ENCODE measurements at regions not wholly inside any gene's neighbourhood (a gene's known extent, or its start where the extent isn't known, plus 50 kb on each side); places are given as distances from the start of the nearest gene placed in this dataset.

- no peak for ATAC-seq (ENCODE audit: low read depth)
- no TSS peak for BruUV-seq (replicated peaks)
These were observed 62.1 kb upstream of the OTOS start for GRCh38 chr2:240202586-240202985.

More at GRCh38 chr2:240202586-240202985, 62.1 kb upstream of the OTOS start:
- no peak overlapping the region for H2AK9ac ChIP-seq (replicated peaks; ENCODE audit: low read depth, low read length, poor library complexity)
- dilution Hi-C loops (cut with HindIII; ENCODE audit: low sequenced_read_pairs, unreplicated experiment): no loop called here
- H3K23ac ChIP-seq (ENCODE audit: low read depth, low read length): no peak overlapping the region
- no peak for DNase-seq
- TF ChIP-seq POLR2A (IDR thresholded peaks at IDR 0.05; ENCODE audit: low read depth, low read length): no peak
- TF ChIP-seq USF2 (IDR thresholded peaks at IDR 0.05; ENCODE audit: low read depth, low read length): no peak
- TF ChIP-seq BHLHE40 (IDR thresholded peaks at IDR 0.05; ENCODE audit: low read depth, low read length): no peak
- no peak overlapping the region for H3K9ac ChIP-seq (ENCODE audit: low read depth, low read length)
- H2AFZ ChIP-seq (replicated peaks; ENCODE audit: low read length, poor library complexity): no peak overlapping the region
- peaks cover 2% of the 10 kb centered on the region; the same call in 1 of the 2 replicates for H3K9me3 ChIP-seq (ENCODE audit: control insufficient read depth, insufficient read depth, low read length)
- peaks cover 6% of the 10 kb centered on the region for H3K4me1 ChIP-seq (ENCODE audit: control insufficient read depth, insufficient read depth, low read length)
- H3K36me3 ChIP-seq (ENCODE audit: control insufficient read depth, insufficient read depth, low read length): no peaks in the 10 kb centered on the region
- H4K20me1 ChIP-seq (ENCODE audit: insufficient read depth, low read length): no peaks in the 10 kb centered on the region
- H3K4ac ChIP-seq (ENCODE audit: low read depth, low read length): no peak overlapping the region
- ChIA-PET CTCF (interaction anchor here (0.9 kb wide), 1 partner anchor 25 kb away, joined by 3 read pairs; no protein-coding TSS in a partner anchor), POLR2A (ENCODE audit: unreplicated experiment) (no interaction called here)
- no peak overlapping the region for H3K4me3 ChIP-seq (ENCODE audit: insufficient read depth, low read depth, low read length)
- no peak overlapping the region for H3K14ac ChIP-seq (replicated peaks; ENCODE audit: low read depth, low read length)
- H3K9me1 ChIP-seq (ENCODE audit: insufficient read depth, low read length): no peaks in the 10 kb centered on the region
- intact Hi-C loops (cut with micrococcal nuclease): no loop called here
- no peak overlapping the region for H4K5ac ChIP-seq (ENCODE audit: low read depth, low read length)
- no peak overlapping the region for H3K18ac ChIP-seq (ENCODE audit: low read depth, low read length)
- peaks cover 30% of the 10 kb centered on the region for H3K27me3 ChIP-seq (ENCODE audit: control insufficient read depth, insufficient read depth, low read length)
- no peak overlapping the region for H2BK5ac ChIP-seq (ENCODE audit: low read depth, low read length, poor library complexity, severe bottlenecking)
- H4K8ac ChIP-seq (ENCODE audit: low read depth in 2 of 2, low read length in 2 of 2): no peak overlapping the region
- no peak overlapping the region for H2BK120ac ChIP-seq (ENCODE audit: low read depth, low read length)
- H3K27ac ChIP-seq (ENCODE audit: insufficient read depth, low read length): no peak overlapping the region
- no peak overlapping the region for H3K56ac ChIP-seq (ENCODE audit: extremely low read depth, insufficient read depth, low read length)
- no peak overlapping the region for H2AK5ac ChIP-seq (ENCODE audit: low read depth, low read length)
- H2BK20ac ChIP-seq (ENCODE audit: low read depth, low read length): no peak overlapping the region
- no peak overlapping the region for H4K91ac ChIP-seq (ENCODE audit: insufficient read depth, low read depth, low read length)
- H3K4me2 ChIP-seq (ENCODE audit: low read depth, low read length): no peak overlapping the region
- no peak overlapping the region for H2BK15ac ChIP-seq (ENCODE audit: low read depth, low read length)
- no CpG with 5 or more reads among the region's 5 CpGs for WGBS, 2 experiments (ENCODE audit: extremely low coverage in 2 of 2, insufficient read length in 1 of 2)
- in situ Hi-C loops (cut with MboI; ENCODE audit: low sequenced_read_pairs): no loop called here
- H3K79me1 ChIP-seq (ENCODE audit: low read depth in 1 of 2, low read length in 2 of 2): no peaks in the 10 kb centered on the region

Measured in IMR-90 (cell line).